HFF-Myc (cell line): ENCODE measurements at regions not wholly inside any gene's neighbourhood (a gene's known extent, or its start where the extent isn't known, plus 50 kb on each side); places are given as distances from the start of the nearest gene placed in this dataset.

Experiments used
- DNase-seq: peaks from one replicate; pipeline ENCODE4 v3.0.0-alpha.2; 2011; ENCODE audit warnings: low read depth; ENCODE audit errors: extremely low read depth
- H3K4me3 ChIP-seq: replicated peaks from 2 replicates; pipeline ENCODE4 v1.5.1; 2011; ENCODE audit warnings: low read depth, mild to moderate bottlenecking, control low read depth, low read length
- TF ChIP-seq, protein P1 (sequence below): IDR thresholded peaks from 2 replicates; pipeline ENCODE4 v1.5.1; 2012; ENCODE audit warnings: mild to moderate bottlenecking, low read depth, low read length, control low read depth; ENCODE audit errors: missing control alignments

- TF ChIP-seq, protein P1, sequence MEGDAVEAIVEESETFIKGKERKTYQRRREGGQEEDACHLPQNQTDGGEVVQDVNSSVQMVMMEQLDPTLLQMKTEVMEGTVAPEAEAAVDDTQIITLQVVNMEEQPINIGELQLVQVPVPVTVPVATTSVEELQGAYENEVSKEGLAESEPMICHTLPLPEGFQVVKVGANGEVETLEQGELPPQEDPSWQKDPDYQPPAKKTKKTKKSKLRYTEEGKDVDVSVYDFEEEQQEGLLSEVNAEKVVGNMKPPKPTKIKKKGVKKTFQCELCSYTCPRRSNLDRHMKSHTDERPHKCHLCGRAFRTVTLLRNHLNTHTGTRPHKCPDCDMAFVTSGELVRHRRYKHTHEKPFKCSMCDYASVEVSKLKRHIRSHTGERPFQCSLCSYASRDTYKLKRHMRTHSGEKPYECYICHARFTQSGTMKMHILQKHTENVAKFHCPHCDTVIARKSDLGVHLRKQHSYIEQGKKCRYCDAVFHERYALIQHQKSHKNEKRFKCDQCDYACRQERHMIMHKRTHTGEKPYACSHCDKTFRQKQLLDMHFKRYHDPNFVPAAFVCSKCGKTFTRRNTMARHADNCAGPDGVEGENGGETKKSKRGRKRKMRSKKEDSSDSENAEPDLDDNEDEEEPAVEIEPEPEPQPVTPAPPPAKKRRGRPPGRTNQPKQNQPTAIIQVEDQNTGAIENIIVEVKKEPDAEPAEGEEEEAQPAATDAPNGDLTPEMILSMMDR, result no peak
- DNase-seq, result no peak
- H3K4me3 ChIP-seq, result no peak overlapping the region
Observed at GRCh38 chr7:131898418-131898817, 342.0 kb upstream of the PODXL start.

GRCh38 chr7:131897790-131898165 is 341.4 kb upstream of the PODXL start:
- TF ChIP-seq, protein P1, result no peak
- no peak overlapping the region for H3K4me3 ChIP-seq
- DNase-seq, result no peak

DNA sequence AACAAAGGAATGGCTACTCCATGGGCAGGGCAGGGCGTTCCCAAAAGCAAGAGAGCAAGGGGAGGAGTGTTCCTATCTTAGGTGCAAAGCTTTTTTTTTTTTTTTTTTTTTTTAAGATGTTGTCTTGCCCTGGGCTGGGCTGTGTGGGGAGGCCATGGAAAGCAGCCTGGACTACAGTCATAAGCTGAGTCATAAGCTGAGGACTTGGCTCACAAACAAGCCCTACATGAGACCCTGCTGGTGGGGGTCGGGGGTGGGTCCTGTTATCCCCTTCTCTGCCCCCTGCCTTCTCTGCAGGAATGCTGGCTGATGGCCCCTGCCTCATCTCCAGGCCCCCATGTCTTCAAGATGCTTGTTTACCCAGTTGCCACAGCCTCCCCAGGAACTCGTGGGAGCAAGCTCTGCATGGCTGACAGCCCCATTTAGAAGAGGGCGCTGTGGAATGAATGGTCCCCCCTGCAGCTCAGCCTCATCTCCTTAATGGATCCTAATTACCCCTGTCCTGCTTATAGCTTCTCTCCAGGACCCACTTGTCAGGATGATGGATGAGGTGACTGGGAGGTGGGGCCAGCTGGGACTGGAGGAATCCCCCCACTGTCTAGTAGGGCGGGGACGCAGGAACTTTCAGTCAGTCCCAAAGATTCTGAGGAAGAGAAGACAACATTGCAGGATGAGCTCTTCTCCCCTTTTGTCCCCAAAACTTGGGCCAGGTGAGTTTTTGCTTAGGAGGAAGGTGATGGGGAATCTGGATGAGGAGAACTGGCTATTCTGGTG is 340.8 kb upstream of the PODXL start:
- no peak overlapping the region for H3K4me3 ChIP-seq
- TF ChIP-seq, protein P1, result no peak
- peak; percentile 24 for DNase-seq

- H3K4me3 ChIP-seq, result no peak overlapping the region
- TF ChIP-seq, protein P1, result no peak
- DNase-seq, result no peak
Observed at GRCh38 chr7:131896165-131896863, 339.9 kb upstream of the PODXL start.

GRCh38 chr7:131895541-131896164 is 339.2 kb upstream of the PODXL start:
- H3K4me3 ChIP-seq, result no peak overlapping the region
- TF ChIP-seq, protein P1, result no peak
- DNase-seq, result peak; percentile 75

- H3K4me3 ChIP-seq, result no peak overlapping the region
- no peak for DNase-seq
- TF ChIP-seq, protein P1, result no peak
Observed at GRCh38 chr7:131893631-131894340, 337.4 kb upstream of the PODXL start.
